Right renal pelvis (tissue), 4 donors: ENCODE measurements at regions not wholly inside any gene's neighbourhood (a gene's known extent, or its start where the extent isn't known, plus 50 kb on each side); places are given as distances from the start of the nearest gene placed in this dataset.

Experiments used
- DNase-seq, 4 donors: peaks; one replicate each; pipeline ENCODE4 v3.0.0-alpha.2; 2013; ENCODE audit warnings: low read depth in 4 of 4, low spot score in 3 of 4, missing footprints in 1 of 4

GRCh38 chr2:67824186-67824585 is 238.6 kb downstream of the C1D start:
- no peak for DNase-seq

- DNase-seq, result no peak
Observed at GRCh38 chr2:67825476-67825875, 237.3 kb downstream of the C1D start.

- no peak for DNase-seq
Observed at GRCh38 chr2:67828066-67828465, 234.7 kb downstream of the C1D start.

- DNase-seq, result no peak
Observed at GRCh38 chr2:67829470-67829869, 233.3 kb downstream of the C1D start.

GRCh38 chr2:67833632-67834031 is 229.2 kb downstream of the C1D start:
- no peak for DNase-seq

- no peak for DNase-seq
Observed at GRCh38 chr2:67834482-67834881, 228.3 kb downstream of the C1D start.

- no peak for DNase-seq
Observed at GRCh38 chr2:67835266-67835665, 227.5 kb downstream of the C1D start.

GRCh38 chr2:67836866-67837265 is 225.9 kb downstream of the C1D start:
- no peak for DNase-seq

GRCh38 chr2:67838205-67838604 is 224.6 kb downstream of the C1D start:
- DNase-seq, result no peak

- DNase-seq, result no peak
Observed at GRCh38 chr2:67839242-67839641, 223.6 kb downstream of the C1D start.

GRCh38 chr2:67839668-67840067 is 223.1 kb downstream of the C1D start:
- no peak for DNase-seq

GRCh38 chr2:67840460-67841068 is 222.2 kb downstream of the C1D start:
- DNase-seq, result peak in 3 of 4 donors; percentile 58 to 68 (median 62)

GRCh38 chr2:67841711-67842110 is 221.1 kb downstream of the C1D start:
- DNase-seq, result no peak

GRCh38 chr2:67842375-67842959 is 220.3 kb downstream of the C1D start:
- DNase-seq, result no peak

- no peak for DNase-seq
Observed at GRCh38 chr2:67844024-67844540, 218.7 kb downstream of the C1D start.

- DNase-seq, result no peak
Observed at GRCh38 chr2:67845621-67846369, 217.0 kb downstream of the C1D start.

GRCh38 chr2:67846370-67847070 is 216.3 kb downstream of the C1D start:
- DNase-seq, result peak; percentile 88 to 94 (median 92)

- DNase-seq, result no peak
Observed at GRCh38 chr2:67848551-67849285, 214.1 kb downstream of the C1D start.

- no peak for DNase-seq
Observed at GRCh38 chr2:67851016-67851415, 211.8 kb downstream of the C1D start.
